Mesodermal cell (in vitro differentiated cells): ENCODE measurements at regions not wholly inside any gene's neighbourhood (a gene's known extent, or its start where the extent isn't known, plus 50 kb on each side); places are given as distances from the start of the nearest gene placed in this dataset.
A peak's percentile ranks its signal among the peaks of the same experiment; 100 is the strongest.

Experiments used
- H3K27ac ChIP-seq: 2 replicates; pipeline ENCODE4 v1.7.0; 2013; ENCODE audit warnings: mild to moderate bottlenecking, low read depth, low read length, moderate library complexity; ENCODE audit not compliant: severe bottlenecking
- H3K36me3 ChIP-seq: 2 replicates; pipeline ENCODE4 v1.7.1; 2013; ENCODE audit warnings: mild to moderate bottlenecking, low read length, moderate library complexity; ENCODE audit not compliant: control insufficient read depth, insufficient read depth
- H3K4me1 ChIP-seq: one replicate; pipeline ENCODE4 v1.7.1; 2013; ENCODE audit warnings: mild to moderate bottlenecking, low read length; ENCODE audit not compliant: insufficient read depth, control insufficient read depth, poor library complexity, severe bottlenecking
- H3K4me3 ChIP-seq: 2 replicates; pipeline ENCODE4 v1.7.0; 2013; ENCODE audit warnings: low read length, control low read depth, mild to moderate bottlenecking; ENCODE audit not compliant: insufficient read depth, poor library complexity, severe bottlenecking; ENCODE audit errors: extremely low read depth
- H3K9me3 ChIP-seq: 2 replicates; pipeline ENCODE4 v1.7.1; 2013; ENCODE audit warnings: mild to moderate bottlenecking, low read length, moderate library complexity; ENCODE audit not compliant: control insufficient read depth
- WGBS, 2 experiments: methylation state at CpG; one replicate each; pipeline ENCODE4 v1.1.5; 2013; ENCODE audit warnings: missing lambda C conversion rate in 2 of 2; ENCODE audit not compliant: insufficient coverage in 2 of 2; 5-methylcytosine and 5-hydroxymethylcytosine counted together

DNA sequence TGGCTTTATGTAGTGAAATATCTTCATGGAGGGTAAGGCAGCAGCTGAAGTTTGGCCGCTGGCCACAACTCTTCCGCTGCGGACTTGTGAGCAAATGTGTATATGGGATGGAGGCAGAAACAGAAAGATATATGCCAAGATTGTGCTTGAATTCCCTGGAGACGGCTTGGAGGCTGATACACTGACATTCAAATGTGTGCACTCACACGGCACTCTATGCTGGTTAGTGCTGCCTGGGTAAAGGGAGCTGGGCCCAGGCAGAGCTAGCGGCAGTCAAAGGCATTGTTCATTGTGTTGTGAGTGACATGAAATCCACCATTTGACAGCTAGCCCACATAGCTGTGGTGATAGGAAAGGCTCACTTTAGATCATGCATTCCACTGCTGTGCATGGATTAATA is 202.7 kb downstream of the CLIC5 start:
- Histone ChIP-seq H3K4me1 (peaks cover 2% of the 10 kb centered on the region), H3K36me3 (no peaks in the 10 kb centered on the region), H3K9me3 (no peaks in the 10 kb centered on the region), H3K27ac (no peak overlapping the region), H3K4me3 (no peak overlapping the region)
- 77 to 98% methylated on average over 3 to 5 of the region's 6 CpGs for WGBS, 2 experiments

DNA sequence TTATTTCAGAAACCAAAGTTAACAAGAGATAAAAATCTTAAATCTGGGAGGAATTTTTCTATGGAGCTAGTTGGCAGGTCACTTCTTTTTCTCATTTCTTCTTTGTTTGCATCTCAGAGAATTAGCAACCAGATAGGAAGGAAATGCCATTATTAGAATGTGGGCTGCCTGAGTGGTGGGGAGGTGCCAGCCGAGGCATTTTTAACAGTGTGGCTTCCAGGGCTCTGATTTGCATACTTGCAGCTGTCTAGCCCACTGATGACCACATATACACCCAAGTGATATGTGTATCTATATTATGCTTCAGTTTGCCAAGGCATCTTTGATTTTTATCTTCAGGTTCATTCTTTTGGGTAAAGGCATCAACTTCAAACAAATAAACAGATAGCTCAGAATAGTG is 206.7 kb downstream of the CLIC5 start:
- WGBS, 2 experiments: 83% methylated on average over 1 of the region's 1 CpG; no CpG with 5 or more reads in 1 of the 2 experiments
- Histone ChIP-seq H3K27ac (no peak overlapping the region), H3K36me3 (no peaks in the 10 kb centered on the region), H3K4me3 (no peak overlapping the region), H3K4me1 (peaks cover 3% of the 10 kb centered on the region), H3K9me3 (peaks cover 8% of the 10 kb centered on the region)

DNA sequence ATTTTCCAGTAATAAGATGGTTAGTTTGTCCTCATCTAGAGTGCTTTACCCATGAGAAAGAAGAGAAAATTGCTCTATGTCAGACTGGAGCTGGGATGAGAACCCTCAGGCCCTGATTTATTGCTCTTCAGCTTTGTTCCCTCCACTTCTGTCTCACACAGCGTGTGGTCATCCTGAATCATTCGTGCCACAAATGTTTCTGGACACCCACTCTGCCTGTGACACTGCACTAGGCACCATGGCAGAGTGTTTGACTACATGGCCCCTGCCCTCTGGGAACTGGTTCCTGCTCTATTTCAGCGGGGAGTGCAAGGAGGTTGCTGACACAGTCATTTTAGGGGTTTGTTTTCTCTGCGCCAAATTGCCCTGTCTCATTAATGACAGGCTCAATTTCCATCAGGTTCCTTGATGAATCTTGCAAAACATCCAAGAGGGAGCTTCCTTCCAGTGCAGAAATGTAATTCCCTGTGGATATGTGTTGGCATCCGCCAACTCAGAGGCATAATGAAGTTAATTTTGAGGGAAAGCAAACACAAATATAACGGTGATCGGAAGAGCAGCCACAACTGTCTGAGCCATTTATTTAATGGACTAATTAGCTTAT is 207.5 kb downstream of the CLIC5 start:
- 89 to 91% methylated on average over 4 to 5 of the region's 7 CpGs for WGBS, 2 experiments
- Histone ChIP-seq H3K36me3 (no peaks in the 10 kb centered on the region), H3K27ac (peak overlapping the region; percentile 24), H3K4me1 (peaks cover 3% of the 10 kb centered on the region), H3K4me3 (no peak overlapping the region), H3K9me3 (peaks cover 8% of the 10 kb centered on the region)

DNA sequence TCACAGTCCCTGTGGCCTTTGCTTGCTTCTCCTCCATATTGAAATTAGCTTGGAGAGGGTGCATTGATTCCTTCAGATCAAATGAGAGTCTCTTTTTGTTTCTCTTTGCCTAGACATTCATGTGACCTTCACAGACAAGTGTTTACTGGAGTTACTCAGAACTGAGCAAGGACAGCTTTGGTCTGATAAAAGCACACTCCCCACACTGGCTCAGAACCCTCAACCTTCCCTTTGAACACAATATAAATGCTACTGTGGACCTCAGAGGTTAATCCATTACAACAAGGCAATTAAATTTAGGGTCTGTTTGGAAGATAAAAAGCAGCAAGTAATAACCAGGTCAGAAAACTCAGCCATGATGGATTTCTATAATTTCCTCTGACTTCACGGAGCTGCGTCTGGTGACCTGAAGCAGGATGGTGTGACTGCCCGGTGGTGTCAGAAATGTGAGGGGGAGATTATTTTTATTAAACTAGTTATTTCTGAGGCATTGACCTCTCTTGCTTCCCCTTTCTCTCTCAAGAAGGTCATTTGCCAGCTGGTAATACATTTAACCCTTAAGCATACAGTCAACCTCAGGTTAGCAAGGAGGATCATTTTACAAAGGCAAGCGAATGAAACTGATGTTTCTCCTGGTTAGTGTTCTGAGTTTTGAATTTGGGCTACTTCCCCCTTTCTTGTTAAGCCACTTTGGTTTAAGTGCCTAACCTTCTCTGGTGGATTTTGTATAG is 208.2 kb downstream of the CLIC5 start:
- peaks cover 8% of the 10 kb centered on the region for H3K9me3 ChIP-seq
- WGBS, 2 experiments: 100% methylated on average over 1 to 3 of the region's 4 CpGs
- no peaks in the 10 kb centered on the region for H3K36me3 ChIP-seq
- no peak overlapping the region for H3K27ac ChIP-seq
- H3K4me3 ChIP-seq: no peak overlapping the region
- H3K4me1 ChIP-seq: peaks cover 3% of the 10 kb centered on the region

DNA sequence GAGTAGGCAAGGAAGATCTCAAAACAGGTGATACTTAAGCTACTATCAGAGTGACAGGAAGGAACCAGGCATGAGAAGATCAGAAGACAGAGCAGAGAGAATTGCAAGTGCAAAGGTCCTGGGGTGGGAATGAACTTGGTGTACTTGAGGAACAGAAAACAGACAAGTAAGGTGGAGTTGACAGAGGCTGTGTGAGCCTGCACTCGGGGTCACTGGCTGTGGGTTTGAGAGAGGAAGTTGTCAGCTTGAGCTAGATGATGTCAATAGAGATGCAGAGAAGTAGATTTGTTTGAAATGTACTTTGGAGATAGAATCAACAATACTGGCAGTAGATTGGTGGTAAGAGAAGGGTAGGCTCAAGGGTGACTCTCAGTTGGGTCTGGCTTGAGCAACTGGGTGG is 209.5 kb downstream of the CLIC5 start:
- WGBS, 2 experiments: 91 to 100% methylated on average over 1 of the region's 1 CpG
- peaks cover 8% of the 10 kb centered on the region for H3K9me3 ChIP-seq
- H3K27ac ChIP-seq: no peak overlapping the region
- peaks cover 3% of the 10 kb centered on the region for H3K4me1 ChIP-seq
- no peak overlapping the region for H3K4me3 ChIP-seq
- H3K36me3 ChIP-seq: no peaks in the 10 kb centered on the region

DNA sequence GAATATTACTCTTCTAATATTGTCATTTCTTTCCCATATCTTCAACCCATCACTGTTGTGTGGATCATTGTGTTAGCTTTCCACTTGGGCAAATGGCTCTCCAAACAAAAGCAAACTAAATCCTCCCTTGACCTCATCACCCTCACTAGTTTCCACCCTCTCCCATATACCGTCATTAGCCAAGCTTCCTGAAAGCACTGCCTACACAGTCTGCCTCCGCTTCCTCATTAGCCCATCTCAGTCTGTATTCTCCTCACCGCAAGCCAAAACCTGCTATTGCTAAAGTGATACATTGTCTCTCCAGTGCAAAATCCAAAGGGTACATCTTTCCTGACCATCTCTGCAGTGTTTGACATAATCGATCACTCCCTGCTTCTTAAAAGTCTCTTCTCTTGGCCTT is 212.6 kb downstream of the CLIC5 start:
- WGBS, 2 experiments: 89 to 95% methylated on average over 4 of the region's 4 CpGs
- no peaks in the 10 kb centered on the region for H3K36me3 ChIP-seq
- peaks cover 8% of the 10 kb centered on the region for H3K9me3 ChIP-seq
- no peak overlapping the region for H3K4me3 ChIP-seq
- peaks cover 3% of the 10 kb centered on the region for H3K4me1 ChIP-seq
- no peak overlapping the region for H3K27ac ChIP-seq

DNA sequence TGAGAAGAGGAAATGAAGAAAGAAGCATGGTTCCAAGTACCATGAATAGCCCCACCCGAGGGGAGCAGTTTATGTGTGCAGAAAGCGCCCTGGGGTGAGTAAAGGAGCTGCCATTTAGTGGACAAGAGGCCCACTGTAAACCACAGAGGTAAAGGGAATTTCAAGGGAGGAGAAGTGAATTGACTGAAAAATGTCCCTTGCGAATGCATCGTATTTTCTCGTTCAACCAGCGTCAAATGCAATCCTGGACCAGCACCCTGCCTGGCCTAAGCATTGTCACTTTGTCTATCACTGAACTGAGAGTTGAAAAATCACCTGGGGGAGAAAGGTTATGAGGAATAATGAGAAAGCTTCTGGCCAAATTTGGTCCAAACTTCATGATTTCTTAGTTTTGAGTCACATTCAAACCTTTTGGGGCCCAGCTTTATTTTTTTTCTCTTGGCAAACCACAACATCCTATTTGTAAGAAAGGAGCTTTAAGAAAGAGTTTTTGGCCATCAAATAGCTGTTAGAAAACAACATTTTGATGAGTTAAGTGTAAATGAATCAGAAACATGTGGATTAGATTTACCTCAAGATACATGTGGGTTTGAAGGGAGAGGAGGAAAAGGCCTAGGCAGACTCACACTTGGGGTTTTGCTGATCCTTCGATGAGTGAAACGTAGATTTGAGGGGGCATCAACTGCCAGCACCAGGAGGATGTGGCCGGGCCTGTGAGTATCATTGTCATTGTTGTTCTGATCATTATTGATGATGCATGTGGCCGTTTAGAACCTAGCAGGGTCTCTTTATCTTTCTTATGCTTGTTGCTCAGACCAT is 214.0 kb downstream of the CLIC5 start:
- 54 to 67% methylated on average over 3 to 5 of the region's 10 CpGs for WGBS, 2 experiments
- no peaks in the 10 kb centered on the region for H3K36me3 ChIP-seq
- H3K4me1 ChIP-seq: no peaks in the 10 kb centered on the region
- H3K27ac ChIP-seq: peak overlapping the region; percentile 1
- H3K9me3 ChIP-seq: peaks cover 8% of the 10 kb centered on the region
- no peak overlapping the region for H3K4me3 ChIP-seq

DNA sequence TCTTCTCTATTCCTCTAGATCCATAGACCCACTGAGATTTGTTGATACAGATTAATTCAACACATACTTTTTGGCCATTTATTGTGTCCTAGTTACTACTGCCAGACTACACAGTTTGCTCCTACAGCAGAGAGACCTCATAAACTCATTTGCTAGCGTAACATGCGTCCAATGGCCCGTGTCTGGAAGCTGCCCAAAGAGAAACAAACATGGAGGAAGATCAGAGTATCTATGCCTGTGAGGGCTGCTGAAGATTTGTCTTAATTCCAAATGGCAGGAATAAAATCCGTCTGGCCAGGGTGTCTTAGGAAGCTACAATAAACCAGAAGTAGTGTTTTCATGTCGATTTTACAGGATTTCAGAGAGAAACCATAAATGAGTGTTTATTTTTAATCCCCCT is 214.7 kb downstream of the CLIC5 start:
- Histone ChIP-seq H3K27ac (peak overlapping the region; percentile 1), H3K4me3 (no peak overlapping the region), H3K36me3 (no peaks in the 10 kb centered on the region), H3K4me1 (no peaks in the 10 kb centered on the region), H3K9me3 (peaks cover 2% of the 10 kb centered on the region)
- 0% methylated on average over 1 of the region's 5 CpGs for whole genome bisulfite sequencing, 2 experiments

DNA sequence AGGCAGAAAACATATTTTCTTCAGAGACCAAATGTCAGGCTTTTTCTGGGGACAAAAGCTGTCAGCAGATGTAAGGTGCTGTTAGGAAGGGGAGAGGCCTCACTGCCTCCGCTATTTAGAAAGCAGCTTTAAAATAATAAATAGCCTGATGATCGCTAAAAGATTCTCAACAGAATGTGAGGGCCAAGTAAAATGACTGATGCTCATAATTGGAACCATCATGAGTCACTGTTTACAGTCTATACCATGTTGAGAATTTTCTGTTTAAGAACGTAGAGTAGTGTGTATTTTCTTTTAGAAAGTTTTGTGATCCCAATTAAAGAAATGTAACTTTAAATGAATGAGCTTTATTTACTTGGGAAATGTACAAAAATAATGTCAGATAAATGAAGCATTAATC is 220.0 kb downstream of the CLIC5 start:
- WGBS, 2 experiments: 85 to 93% methylated on average over 2 to 3 of the region's 3 CpGs
- Histone ChIP-seq H3K27ac (no peak overlapping the region), H3K36me3 (no peaks in the 10 kb centered on the region), H3K4me3 (no peak overlapping the region), H3K4me1 (peaks cover 6% of the 10 kb centered on the region), H3K9me3 (no peaks in the 10 kb centered on the region)

DNA sequence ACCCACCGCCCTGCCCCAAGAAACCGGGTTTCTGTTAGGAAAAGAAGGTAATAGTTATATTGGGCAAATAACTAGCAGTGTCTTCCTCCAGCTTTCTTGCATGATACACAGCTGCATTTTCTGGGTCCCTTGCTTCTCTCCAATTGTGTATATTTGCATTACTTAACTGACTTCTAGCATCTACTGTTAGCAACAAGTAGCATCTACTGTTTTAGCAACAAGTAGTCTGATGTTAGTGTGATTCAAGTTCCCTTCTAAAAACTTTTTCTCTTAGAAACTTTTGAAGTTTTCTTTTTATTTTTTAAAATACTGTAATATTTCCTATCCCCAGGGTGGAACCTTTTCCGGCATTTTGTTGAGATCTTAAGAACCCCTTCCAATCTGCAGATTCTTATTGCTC is 221.2 kb downstream of the CLIC5 start:
- Histone ChIP-seq H3K36me3 (no peaks in the 10 kb centered on the region), H3K27ac (no peak overlapping the region), H3K4me1 (peaks cover 6% of the 10 kb centered on the region), H3K4me3 (no peak overlapping the region), H3K9me3 (no peaks in the 10 kb centered on the region)
- 88 to 100% methylated on average over 1 of the region's 3 CpGs for WGBS, 2 experiments
